GM13977 (cell line): ENCODE measurements at regions not wholly inside any gene's neighbourhood (a gene's known extent, or its start where the extent isn't known, plus 50 kb on each side); places are given as distances from the start of the nearest gene placed in this dataset.

ENCODE experiments used
- DNase-seq: peaks from one replicate; pipeline ENCODE4 v3.0.0; 2012; ENCODE audit warnings: low spot score
- CTCF ChIP-seq: IDR thresholded peaks from 2 replicates; pipeline ENCODE4 v1.5.1; 2012; ENCODE audit warnings: mild to moderate bottlenecking, control low read depth; ENCODE audit not compliant: insufficient read depth; ENCODE audit errors: extremely low read depth, missing control alignments
- in situ Hi-C: fragments of 300-500 bp; cut with MboI; formaldehyde crosslinking; loops from one replicate; pipeline ENCODE4 v1.12.0; 2022; ENCODE audit warnings: low sequenced_read_pairs, low pct_unique_long_range_greater_than_20kb, mixed read lengths, inconsistent platforms; ENCODE audit not compliant: unreplicated experiment

GRCh38 chr4:10212400-10212799, 95.8 kb upstream of the WDR1 start:
- in situ Hi-C loops = no loop called here

GRCh38 chr4:10207116-10207515, 90.5 kb upstream of the WDR1 start:
- TF ChIP-seq CTCF = no peak
- no peak for DNase-seq
- in situ Hi-C loops = no loop called here

More at GRCh38 chr4:10212400-10212799, 95.8 kb upstream of the WDR1 start:
- TF ChIP-seq CTCF = no peak
- DNase-seq = no peak

- in situ Hi-C loops = no loop called here
- no peak for DNase-seq
- TF ChIP-seq CTCF = no peak
Observed at GRCh38 chr4:10205223-10205622, 88.6 kb upstream of the WDR1 start.

- in situ Hi-C loops = no loop called here
- DNase-seq = no peak
- TF ChIP-seq CTCF = no peak
Observed at GRCh38 chr4:10204401-10205058, 87.9 kb upstream of the WDR1 start.

GRCh38 chr4:10203851-10204250, 87.3 kb upstream of the WDR1 start:
- in situ Hi-C loops = no loop called here
- no peak for TF ChIP-seq CTCF
- DNase-seq = no peak

GRCh38 chr4:10201381-10202223, 85.0 kb upstream of the WDR1 start:
- no peak for TF ChIP-seq CTCF
- in situ Hi-C loops = no loop called here
- no peak for DNase-seq
